HepG2 (cell line): ENCODE measurements at regions not wholly inside any gene's neighbourhood (a gene's known extent, or its start where the extent isn't known, plus 50 kb on each side); places are given as distances from the start of the nearest gene placed in this dataset.

Source experiments
- CTCF ChIP-seq: sonication (generic); formaldehyde crosslinking; IDR thresholded peaks from 2 replicates; pipeline ENCODE4 v1.5.0; 2020; ENCODE audit warnings: mild to moderate bottlenecking, missing genetic modification reagents, moderate library complexity
- ETV6 ChIP-seq: sonication (generic); formaldehyde crosslinking; conservative IDR thresholded peaks from 2 replicates; pipeline ENCODE4 v1.4.0; 2020; ENCODE audit warnings: missing genetic modification reagents
- FOXO4 ChIP-seq: sonication (generic); formaldehyde crosslinking; conservative IDR thresholded peaks from 2 replicates; pipeline ENCODE4 v1.8.1; 2023; ENCODE audit warnings: missing genetic modification reagents
- HNRNPL ChIP-seq: fragments of 200-400 bp; formaldehyde crosslinking; IDR thresholded peaks from 2 replicates; pipeline ENCODE4 v1.6.1; 2017; ENCODE audit warnings: mild to moderate bottlenecking, low read depth, low read length
- POLR2A ChIP-seq, 2 experiments: IDR thresholded peaks; 2 replicates each; pipeline ENCODE4 v1.6.1; 2011; ENCODE audit warnings: low read depth in 2 of 2, low read length in 2 of 2, mild to moderate bottlenecking in 1 of 2, moderate library complexity in 1 of 2; ENCODE audit not compliant: insufficient read depth in 1 of 2
- ZNF232 ChIP-seq: sonication (generic); formaldehyde crosslinking; IDR thresholded peaks from 2 replicates; pipeline ENCODE4 v1.4.0; 2020; ENCODE audit warnings: missing genetic modification reagents, borderline replicate concordance

GRCh38 chr2:191512216-191512835 lies 165.6 kb upstream of the NABP1 start:
- TF ChIP-seq CTCF = no peak
- no peak for TF ChIP-seq POLR2A (IDR thresholded peaks at IDR 0.05; ENCODE audit: insufficient read depth in 1 of 2, low read depth in 2 of 2, low read length in 2 of 2)
- TF ChIP-seq FOXO4 = no peak
- no peak for TF ChIP-seq HNRNPL
- no peak for TF ChIP-seq ZNF232 (CRISPR knock-in tag)
- TF ChIP-seq ETV6 (CRISPR knock-in tag) = no peak
